Ovary (tissue), 7 donors: ENCODE measurements at regions not wholly inside any gene's neighbourhood (a gene's known extent, or its start where the extent isn't known, plus 50 kb on each side); places are given as distances from the start of the nearest gene placed in this dataset.

Source experiments
- DNase-seq, 5 donors: peaks; one replicate each; pipeline ENCODE4 v3.0.0-alpha.2; 2019 to 2020
- H3K27ac ChIP-seq, 2 donors: fragments of 200-600 bp; one replicate each; pipeline versions ENCODE4 v1.5.1 to v1.8.0; 2019 to 2022
- H3K27me3 ChIP-seq: fragments of 200-600 bp; one replicate; pipeline ENCODE4 v1.8.0; 2022
- H3K36me3 ChIP-seq: fragments of 200-600 bp; sonication (generic); one replicate; pipeline ENCODE4 v1.5.1; 2019
- H3K4me1 ChIP-seq: one replicate; pipeline ENCODE4 v1.8.1; 2013; ENCODE audit warnings: mild to moderate bottlenecking, moderate library complexity; ENCODE audit not compliant: insufficient read depth
- H3K4me3 ChIP-seq: fragments of 200-600 bp; sonication (generic); one replicate; pipeline ENCODE4 v1.5.1; 2017
- H3K9me3 ChIP-seq, 2 donors: fragments of 200-600 bp in 1 of 2; sonication (generic) in 1 of 2; one replicate each; pipeline versions ENCODE4 v1.5.1 to v1.8.1; 2013 to 2019; ENCODE audit warnings: mild to moderate bottlenecking in 1 of 2, moderate library complexity in 1 of 2
- CTCF ChIP-seq, 3 donors: fragments of 450-650 bp in 2 of 3; fragments of 200-600 bp in 1 of 3; IDR thresholded peaks; one replicate each; pipeline versions ENCODE4 v1.5.1 to v1.8.0; 2016 to 2022; ENCODE audit warnings: antibody characterized with exemption in 3 of 3, mild to moderate bottlenecking in 1 of 3
- EP300 ChIP-seq: sonication (generic); formaldehyde crosslinking; IDR thresholded peaks from one replicate; pipeline ENCODE4 v1.6.1; 2017; ENCODE audit warnings: antibody characterized with exemption
- POLR2A ChIP-seq: fragments of 450-650 bp; IDR thresholded peaks from one replicate; pipeline ENCODE4 v1.6.1; 2017; ENCODE audit warnings: antibody characterized with exemption, mild to moderate bottlenecking, moderate library complexity
- WGBS, 3 donors: extraction: QIAGEN DNeasy Blood & Tissue Kit in 1 of 3; methylation state at CpG; one replicate each; pipeline versions ENCODE4 v1.1.5 to v1.1.7; 2013 to 2017; 5-methylcytosine and 5-hydroxymethylcytosine counted together
- intact Hi-C, 4 donors: fragments of 100-400 bp; cut with DNase I; formaldehyde crosslinking; loops; one replicate each; pipeline versions ENCODE4 v1.11.0 to v1.15.1; 2022 to 2023
- donor health status: DM: no; HTN: no; CAD: no; lungs with moderate emphysema.
- donor health status: DM: no; HTN: no; CAD: no.
- donor health status: Bipolar disorder and iron deficiency.
- donor health status: DM: no; HTN: no; CAD: no.
- donor health status: DM: yes; HTN: yes; CAD: no.

GRCh38 chr12:125402874-125403789 lies 337.9 kb downstream of the AACS start:
- WGBS, 3 donors = 21 to 30% (median 22%) methylated on average over 3 of the region's 3 CpGs
- intact Hi-C loops = loop anchor here in 1 of 4 donors (10.0 kb wide), 1 partner anchor 1852 kb away; no protein-coding TSS in a partner anchor
- H3K36me3 ChIP-seq = no peaks in the 10 kb centered on the region

DNA sequence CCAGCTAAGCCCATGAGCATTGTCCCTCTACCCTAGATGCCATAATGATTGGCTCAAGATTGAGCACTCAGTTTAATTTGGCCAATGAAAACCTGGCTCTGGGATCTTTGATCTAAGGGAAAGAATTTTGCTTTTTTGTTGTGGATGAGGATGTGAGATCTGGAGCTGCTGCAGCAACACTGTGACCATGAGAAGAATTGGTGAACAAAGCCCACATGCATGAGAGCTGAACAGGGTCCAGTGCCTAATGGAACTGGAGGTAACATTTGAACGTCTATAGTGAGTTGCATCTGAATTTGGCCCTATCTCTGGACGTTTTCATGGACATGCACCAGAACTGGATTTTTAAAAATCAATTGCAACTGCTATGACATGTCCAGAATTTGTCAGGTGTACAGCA lies 338.6 kb downstream of the AACS start:
- Histone ChIP-seq H3K27ac (no peak overlapping the region), H3K9me3 (no peaks in the 10 kb centered on the region), H3K27me3 (no peaks in the 10 kb centered on the region), H3K36me3 (no peaks in the 10 kb centered on the region), H3K4me3 (no peak overlapping the region), H3K4me1 (no peaks in the 10 kb centered on the region)
- WGBS, 3 donors = 62 to 71% (median 64%) methylated on average over 2 of the region's 2 CpGs
- TF ChIP-seq CTCF (IDR thresholded peaks at IDR 0.05) (no peak), EP300 (no peak), POLR2A (no peak)
- DNase-seq = no peak
- intact Hi-C loops = loop anchor here in 1 of 4 donors (10.0 kb wide), 1 partner anchor 1851 kb away; no protein-coding TSS in a partner anchor

More at GRCh38 chr12:125402874-125403789, 337.9 kb downstream of the AACS start:
- Histone ChIP-seq H3K9me3 (no peaks in the 10 kb centered on the region), H3K4me3 (no peak overlapping the region), H3K4me1 (no peaks in the 10 kb centered on the region), H3K27ac (no peak overlapping the region), H3K27me3 (no peaks in the 10 kb centered on the region)
- DNase-seq = no peak
- TF ChIP-seq POLR2A (no peak), EP300 (no peak)

DNA sequence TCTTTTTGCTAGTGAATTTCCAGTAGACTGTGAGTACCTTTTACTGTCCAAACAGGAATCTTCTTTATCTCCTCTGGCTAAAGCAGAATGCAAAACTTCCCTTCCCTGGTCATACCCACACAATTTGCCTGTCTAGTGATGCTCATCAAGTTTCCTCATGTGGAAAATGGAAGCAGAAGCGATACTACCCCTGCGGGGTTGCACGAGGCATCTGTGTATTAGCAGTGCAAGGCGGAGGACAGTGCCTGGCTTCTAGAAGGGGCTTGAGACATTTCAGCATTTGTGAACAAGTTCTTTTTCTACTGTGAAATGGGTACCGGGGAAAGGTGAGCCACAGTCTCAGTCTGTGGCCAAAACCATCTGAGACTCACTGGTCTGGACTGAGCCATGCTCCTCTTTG lies 340.9 kb downstream of the AACS start:
- no peak for DNase-seq
- no peak for TF ChIP-seq CTCF (IDR thresholded peaks at IDR 0.05)
- TF ChIP-seq EP300 = no peak
- H3K9me3 ChIP-seq = no peaks in the 10 kb centered on the region
- H3K4me3 ChIP-seq = no peak overlapping the region
- H3K27me3 ChIP-seq = no peaks in the 10 kb centered on the region
- no peaks in the 10 kb centered on the region for H3K36me3 ChIP-seq
- intact Hi-C loops = loop anchor here in 1 of 4 donors (10.0 kb wide), 1 partner anchor 1849 kb away; no protein-coding TSS in a partner anchor
- no peak overlapping the region for H3K27ac ChIP-seq
- 77 to 88% (median 88%) methylated on average over 5 of the region's 5 CpGs for WGBS, 3 donors
- H3K4me1 ChIP-seq = no peaks in the 10 kb centered on the region

DNA sequence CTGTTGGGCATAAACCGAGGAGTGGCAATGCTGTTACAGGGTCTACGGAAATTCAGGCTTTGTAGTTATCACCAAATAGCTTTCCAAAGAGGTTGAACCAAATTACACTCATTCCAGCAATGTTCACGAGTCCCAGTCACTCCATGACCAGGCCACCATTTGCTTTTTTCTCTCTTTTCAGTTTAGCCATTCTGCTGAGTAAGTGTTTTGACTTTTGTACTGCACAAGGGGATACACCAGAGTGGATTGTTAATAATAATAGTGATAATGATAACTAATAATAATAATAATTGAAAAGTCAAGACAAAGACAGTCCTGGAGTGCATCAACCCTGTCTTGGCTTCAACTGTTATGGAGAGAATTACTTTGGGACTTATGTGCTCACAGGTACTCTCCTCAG lies 343.5 kb downstream of the AACS start:
- 76 to 82% (median 78%) methylated on average over 3 of the region's 3 CpGs for WGBS, 3 donors
- H3K4me3 ChIP-seq = no peak overlapping the region
- H3K27me3 ChIP-seq = no peaks in the 10 kb centered on the region
- H3K4me1 ChIP-seq = no peaks in the 10 kb centered on the region
- H3K27ac ChIP-seq = no peak overlapping the region
- TF ChIP-seq POLR2A (no peak), EP300 (no peak), CTCF (IDR thresholded peaks at IDR 0.05) (no peak)
- no peaks in the 10 kb centered on the region for H3K36me3 ChIP-seq
- no peak for DNase-seq
- no peaks in the 10 kb centered on the region for H3K9me3 ChIP-seq
- intact Hi-C loops = loop anchor here in 1 of 4 donors (10.0 kb wide), 1 partner anchor 1846 kb away; no protein-coding TSS in a partner anchor

GRCh38 chr12:125412506-125412905 lies 347.3 kb downstream of the AACS start:
- H3K27ac ChIP-seq = no peak overlapping the region
- DNase-seq = no peak
- no peak overlapping the region for H3K4me3 ChIP-seq
- no peaks in the 10 kb centered on the region for H3K27me3 ChIP-seq
- H3K4me1 ChIP-seq = no peaks in the 10 kb centered on the region
- no peaks in the 10 kb centered on the region for H3K36me3 ChIP-seq
- no peak for TF ChIP-seq EP300
- no peak for TF ChIP-seq CTCF (IDR thresholded peaks at IDR 0.05)
- TF ChIP-seq POLR2A = no peak
- no peaks in the 10 kb centered on the region for H3K9me3 ChIP-seq
- WGBS, 3 donors = 64 to 84% (median 65%) methylated on average over 11 of the region's 11 CpGs
- intact Hi-C loops = no loop called here
